GM23248 (cell line): ENCODE measurements at regions not wholly inside any gene's neighbourhood (a gene's known extent, or its start where the extent isn't known, plus 50 kb on each side); places are given as distances from the start of the nearest gene placed in this dataset.

Experiments used
- DNase-seq: peaks from one replicate; pipeline ENCODE4 v3.0.0-alpha.2; 2015
- H2AFZ ChIP-seq: fragments of 200-600 bp; sonication (generic); 2 replicates; pipeline ENCODE4 v1.6.1; 2016; ENCODE audit warnings: antibody characterized with exemption
- H3F3A ChIP-seq: fragments of 200-600 bp; sonication (generic); 2 replicates; pipeline ENCODE4 v1.6.1; 2016; ENCODE audit warnings: mild to moderate bottlenecking, antibody characterized with exemption, mixed run types; ENCODE audit not compliant: insufficient read depth
- H3K27ac ChIP-seq: fragments of 200-600 bp; sonication (generic); 2 replicates; pipeline ENCODE4 v1.5.1; 2016; ENCODE audit warnings: mild to moderate bottlenecking
- H3K27me3 ChIP-seq: fragments of 200-600 bp; sonication (generic); replicated peaks from 2 replicates; pipeline ENCODE4 v1.6.1; 2016; ENCODE audit warnings: mild to moderate bottlenecking; ENCODE audit not compliant: insufficient read depth
- H3K36me3 ChIP-seq: fragments of 200-600 bp; sonication (generic); 2 replicates; pipeline ENCODE4 v1.6.1; 2016; ENCODE audit warnings: low read depth, mild to moderate bottlenecking
- H3K4me1 ChIP-seq: fragments of 200-600 bp; sonication (generic); 2 replicates; pipeline ENCODE4 v1.6.1; 2016; ENCODE audit warnings: mild to moderate bottlenecking; ENCODE audit not compliant: insufficient read depth
- H3K4me2 ChIP-seq: fragments of 200-600 bp; sonication (generic); one replicate; pipeline ENCODE4 v1.6.1; 2016; ENCODE audit warnings: mild to moderate bottlenecking; ENCODE audit not compliant: unreplicated experiment
- H3K4me3 ChIP-seq: fragments of 200-600 bp; sonication (generic); 2 replicates; pipeline ENCODE4 v1.5.1; 2016; ENCODE audit warnings: mild to moderate bottlenecking
- H3K79me2 ChIP-seq: fragments of 200-600 bp; sonication (generic); 2 replicates; pipeline ENCODE4 v1.6.1; 2016; ENCODE audit warnings: mild to moderate bottlenecking; ENCODE audit not compliant: insufficient read depth
- H3K9ac ChIP-seq: fragments of 200-600 bp; sonication (generic); 2 replicates; pipeline ENCODE4 v1.6.1; 2016; ENCODE audit warnings: mild to moderate bottlenecking
- H3K9me2 ChIP-seq: fragments of 200-600 bp; sonication (generic); 2 replicates; pipeline ENCODE4 v1.6.1; 2016; ENCODE audit warnings: mixed run types, mild to moderate bottlenecking, moderate library complexity; ENCODE audit not compliant: insufficient read depth
- H3K9me3 ChIP-seq: fragments of 200-600 bp; sonication (generic); one replicate; pipeline ENCODE4 v1.6.1; 2017; ENCODE audit warnings: low read depth
- H4K20me1 ChIP-seq: fragments of 200-600 bp; sonication (generic); 2 replicates; pipeline ENCODE4 v1.6.0; 2016; ENCODE audit not compliant: insufficient read depth
- EZH2 ChIP-seq: fragments of 200-600 bp; sonication (generic); IDR thresholded peaks from 2 replicates; pipeline ENCODE4 v1.6.1; 2018; ENCODE audit warnings: antibody characterized with exemption, mild to moderate bottlenecking; ENCODE audit not compliant: insufficient read depth, poor library complexity, severe bottlenecking
- EZH2phosphoT487 ChIP-seq: fragments of 200-600 bp; sonication (generic); IDR thresholded peaks from 2 replicates; pipeline ENCODE4 v1.6.1; 2018; ENCODE audit warnings: antibody characterized with exemption, moderate library complexity, mild to moderate bottlenecking, low read depth; ENCODE audit not compliant: insufficient read depth
- whole genome bisulfite sequencing, 2 experiments: methylation state at CpG; one replicate each; pipeline ENCODE4 v1.1.6; 2015 to 2017; ENCODE audit warnings: low lambda C conversion rate in 2 of 2, low coverage in 1 of 2; ENCODE audit errors: missing lambda C conversion rate in 2 of 2; 5-methylcytosine and 5-hydroxymethylcytosine counted together
- in situ Hi-C: fragments of 300-500 bp; cut with MboI; formaldehyde crosslinking; loops from 2 replicates; pipeline ENCODE4 v1.15.0; 2020

- H3K9me2 ChIP-seq, result no peaks in the 10 kb centered on the region
- in situ Hi-C loops, result no loop called here
- WGBS, 2 experiments, result 12 to 15% methylated on average over 6 of the region's 6 CpGs
- H3K27ac ChIP-seq, result no peak overlapping the region
- H4K20me1 ChIP-seq, result no peaks in the 10 kb centered on the region
- DNase-seq, result no peak
- H3K36me3 ChIP-seq, result no peaks in the 10 kb centered on the region
- no peak overlapping the region for H3K4me3 ChIP-seq
- H2AFZ ChIP-seq, result no peak overlapping the region
- no peaks in the 10 kb centered on the region for H3K4me1 ChIP-seq
- no peak overlapping the region for H3K4me2 ChIP-seq
- H3F3A ChIP-seq, result no peaks in the 10 kb centered on the region
- H3K27me3 ChIP-seq, result no peaks in the 10 kb centered on the region
- no peaks in the 10 kb centered on the region for H3K79me2 ChIP-seq
- no peak overlapping the region for H3K9ac ChIP-seq
- no peaks in the 10 kb centered on the region for H3K9me3 ChIP-seq
- TF ChIP-seq EZH2phosphoT487 (no peak), EZH2 (no peak)
Measured at GRCh38 chr7:35353481-35353880, 99.6 kb upstream of the TBX20 start.

GRCh38 chr7:35351466-35351865 is 97.6 kb upstream of the TBX20 start:
- no peaks in the 10 kb centered on the region for H3F3A ChIP-seq
- H3K9me3 ChIP-seq, result no peaks in the 10 kb centered on the region
- TF ChIP-seq EZH2phosphoT487 (no peak), EZH2 (no peak)
- H3K4me3 ChIP-seq, result no peak overlapping the region
- H3K36me3 ChIP-seq, result no peaks in the 10 kb centered on the region
- 45 to 48% methylated on average over 4 of the region's 4 CpGs for WGBS, 2 experiments
- no peaks in the 10 kb centered on the region for H3K9me2 ChIP-seq
- H3K27ac ChIP-seq, result no peak overlapping the region
- no peaks in the 10 kb centered on the region for H3K27me3 ChIP-seq
- H3K9ac ChIP-seq, result no peak overlapping the region
- no peaks in the 10 kb centered on the region for H3K79me2 ChIP-seq
- H2AFZ ChIP-seq, result no peak overlapping the region
- in situ Hi-C loops, result no loop called here
- H3K4me1 ChIP-seq, result no peaks in the 10 kb centered on the region
- H4K20me1 ChIP-seq, result no peaks in the 10 kb centered on the region
- no peak for DNase-seq
- H3K4me2 ChIP-seq, result no peak overlapping the region

DNA sequence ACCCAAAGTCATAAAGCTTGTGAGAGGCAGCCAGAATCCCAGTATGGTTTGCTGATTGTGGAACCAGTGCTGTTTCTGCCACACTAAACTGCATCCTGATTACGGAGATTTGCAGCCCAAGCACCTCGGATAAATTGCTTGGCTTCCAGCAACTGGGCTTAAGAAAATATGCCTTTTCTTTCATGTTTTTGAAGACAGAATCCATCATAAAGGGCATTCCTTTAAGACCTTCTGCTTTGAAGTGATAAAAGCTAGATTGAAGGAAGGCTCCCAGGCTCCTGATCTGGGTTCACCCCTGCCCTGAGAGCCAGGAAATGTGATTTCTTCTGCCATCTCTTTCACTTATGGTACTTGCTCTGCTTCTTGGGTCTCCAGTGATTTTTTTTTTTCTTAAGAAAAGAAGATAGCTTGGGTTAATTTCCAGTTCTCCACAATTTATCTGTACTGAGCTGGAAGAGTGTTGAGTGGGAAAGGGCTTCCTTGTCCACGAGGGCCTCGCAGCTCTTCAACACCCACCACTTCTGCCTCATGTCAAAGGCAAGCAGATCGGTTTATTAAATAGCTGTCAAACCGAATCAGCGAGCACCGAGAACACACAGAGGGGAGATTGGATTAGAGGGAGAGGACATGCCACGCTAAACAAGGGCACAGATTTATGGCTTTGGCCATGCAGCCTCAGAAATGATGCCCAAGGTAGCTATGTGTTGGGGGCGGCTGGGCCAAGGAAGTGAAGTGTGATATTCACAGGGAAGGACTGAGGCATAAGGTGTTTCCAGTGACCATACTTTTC is 94.9 kb upstream of the TBX20 start:
- in situ Hi-C loops, result no loop called here
- H3K79me2 ChIP-seq, result no peaks in the 10 kb centered on the region
- no peak overlapping the region for H3K4me3 ChIP-seq
- DNase-seq, result no peak
- H3K4me2 ChIP-seq, result no peak overlapping the region
- H3K27me3 ChIP-seq, result no peaks in the 10 kb centered on the region
- H3K36me3 ChIP-seq, result no peaks in the 10 kb centered on the region
- no peak overlapping the region for H3K9ac ChIP-seq
- no peak for TF ChIP-seq EZH2phosphoT487
- no peak overlapping the region for H2AFZ ChIP-seq
- H3K27ac ChIP-seq, result no peak overlapping the region
- no peaks in the 10 kb centered on the region for H3K9me2 ChIP-seq
- H3F3A ChIP-seq, result no peaks in the 10 kb centered on the region
- H3K4me1 ChIP-seq, result no peaks in the 10 kb centered on the region
- WGBS, 2 experiments, result 14 to 15% methylated on average over 10 of the region's 10 CpGs
- no peaks in the 10 kb centered on the region for H4K20me1 ChIP-seq
- H3K9me3 ChIP-seq, result no peaks in the 10 kb centered on the region

DNA sequence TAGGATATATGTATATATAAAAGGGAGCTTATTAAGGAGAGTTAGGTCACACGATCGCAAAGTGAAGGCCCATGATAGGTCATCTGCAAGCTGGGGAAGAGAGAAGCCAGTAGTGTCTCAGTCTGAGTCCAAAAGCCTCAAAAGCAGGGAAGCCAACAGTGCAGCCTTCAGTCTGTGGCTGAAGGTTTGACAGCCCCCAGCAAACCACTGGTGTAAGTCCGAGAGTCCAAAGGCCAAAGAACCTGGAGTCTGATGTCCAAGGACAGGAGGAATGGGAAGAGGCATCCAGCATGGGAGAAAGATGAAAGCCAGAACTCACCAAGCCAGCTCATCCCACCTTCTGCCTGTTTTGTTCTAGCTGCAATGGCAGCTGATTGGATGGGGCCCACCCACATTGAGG is 88.9 kb upstream of the TBX20 start:
- Histone ChIP-seq H3K4me1 (no peaks in the 10 kb centered on the region), H4K20me1 (no peaks in the 10 kb centered on the region), H3K9me3 (no peaks in the 10 kb centered on the region), H3K9me2 (no peaks in the 10 kb centered on the region), H3K4me2 (no peak overlapping the region), H2AFZ (no peak overlapping the region), H3K9ac (no peak overlapping the region), H3F3A (no peaks in the 10 kb centered on the region), H3K36me3 (no peaks in the 10 kb centered on the region), H3K27ac (no peak overlapping the region), H3K27me3 (no peaks in the 10 kb centered on the region), H3K79me2 (no peaks in the 10 kb centered on the region), H3K4me3 (no peak overlapping the region)
- WGBS, 2 experiments, result 18 to 25% methylated on average over 3 of the region's 3 CpGs
- TF ChIP-seq EZH2, result no peak
- no peak for TF ChIP-seq EZH2phosphoT487
- no peak for DNase-seq
- in situ Hi-C loops, result no loop called here
